Vagina (tissue), 2 donors: ENCODE measurements at regions not wholly inside any gene's neighbourhood (a gene's known extent, or its start where the extent isn't known, plus 50 kb on each side); places are given as distances from the start of the nearest gene placed in this dataset.

Experiments used
- POLR2A ChIP-seq, 2 donors: fragments of 450-650 bp; IDR thresholded peaks; one replicate each; pipeline ENCODE4 v1.6.1; 2017; ENCODE audit warnings: antibody characterized with exemption in 2 of 2, mild to moderate bottlenecking in 2 of 2, moderate library complexity in 2 of 2
- TF ChIP-seq, protein P1 (sequence below), 3 experiments: fragments of 450-650 bp in 2 of 3; fragments of 200-600 bp in 1 of 3; sonication (generic) in 1 of 3; IDR thresholded peaks; one replicate each; pipeline ENCODE4 v1.5.1; 2017 to 2019; ENCODE audit warnings: antibody characterized with exemption in 3 of 3, mild to moderate bottlenecking in 2 of 3, moderate library complexity in 2 of 3

DNA sequence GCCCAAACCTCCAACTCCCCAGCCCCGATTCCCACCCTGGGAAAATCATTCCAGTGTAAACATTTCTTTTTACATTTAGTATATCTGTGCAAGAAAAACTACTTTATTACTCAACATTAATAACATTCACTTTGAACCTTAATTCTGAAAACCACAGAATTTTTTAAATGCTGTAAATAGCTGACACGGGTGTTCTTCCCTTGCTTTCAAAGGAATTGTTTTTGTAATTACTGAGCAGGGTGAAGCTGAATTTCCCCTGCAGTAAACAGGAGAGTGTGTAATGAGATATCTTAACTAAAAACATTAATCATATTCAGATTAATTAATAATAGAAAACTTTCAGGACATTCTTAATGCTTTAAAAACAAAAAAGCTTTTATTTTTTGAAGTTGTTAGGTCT is 99.3 kb upstream of the CITED2 start:
- TF ChIP-seq, protein P1, sequence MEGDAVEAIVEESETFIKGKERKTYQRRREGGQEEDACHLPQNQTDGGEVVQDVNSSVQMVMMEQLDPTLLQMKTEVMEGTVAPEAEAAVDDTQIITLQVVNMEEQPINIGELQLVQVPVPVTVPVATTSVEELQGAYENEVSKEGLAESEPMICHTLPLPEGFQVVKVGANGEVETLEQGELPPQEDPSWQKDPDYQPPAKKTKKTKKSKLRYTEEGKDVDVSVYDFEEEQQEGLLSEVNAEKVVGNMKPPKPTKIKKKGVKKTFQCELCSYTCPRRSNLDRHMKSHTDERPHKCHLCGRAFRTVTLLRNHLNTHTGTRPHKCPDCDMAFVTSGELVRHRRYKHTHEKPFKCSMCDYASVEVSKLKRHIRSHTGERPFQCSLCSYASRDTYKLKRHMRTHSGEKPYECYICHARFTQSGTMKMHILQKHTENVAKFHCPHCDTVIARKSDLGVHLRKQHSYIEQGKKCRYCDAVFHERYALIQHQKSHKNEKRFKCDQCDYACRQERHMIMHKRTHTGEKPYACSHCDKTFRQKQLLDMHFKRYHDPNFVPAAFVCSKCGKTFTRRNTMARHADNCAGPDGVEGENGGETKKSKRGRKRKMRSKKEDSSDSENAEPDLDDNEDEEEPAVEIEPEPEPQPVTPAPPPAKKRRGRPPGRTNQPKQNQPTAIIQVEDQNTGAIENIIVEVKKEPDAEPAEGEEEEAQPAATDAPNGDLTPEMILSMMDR (IDR thresholded peaks at IDR 0.05): no peak
- TF ChIP-seq POLR2A (IDR thresholded peaks at IDR 0.05): no peak
